ENCODE measurements at regions not wholly inside any gene's neighbourhood (a gene's known extent, or its start where the extent isn't known, plus 50 kb on each side); places are given as distances from the start of the nearest gene placed in this dataset.

GRCh38 chr4:148868191-148868590 is 426.0 kb upstream of the NR3C2 start (continued):
- TF ChIP-seq REST (IDR thresholded peaks at IDR 0.05; ENCODE audit: low read depth, low read length) (no peak), SMC3 (IDR thresholded peaks at IDR 0.05; ENCODE audit: borderline replicate concordance, low read length) (no peak), ZNF207 (IDR thresholded peaks at IDR 0.05; ENCODE audit: borderline replicate concordance) (no peak), SMAD5 (IDR thresholded peaks at IDR 0.05; ENCODE audit: low read depth) (no peak), BMI1 (IDR thresholded peaks at IDR 0.05; ENCODE audit: borderline replicate concordance) (no peak), NR2C2 (IDR thresholded peaks at IDR 0.05; ENCODE audit: borderline replicate concordance, control insufficient read depth, insufficient read length, low read depth) (no peak)

- H3K27me3 ChIP-seq (replicated peaks in 1 of 2; ENCODE audit: control insufficient read depth in 2 of 2, insufficient read depth in 2 of 2, low read length in 1 of 2): no peaks in the 10 kb centered on the region
- CTCF ChIA-PET: no interaction called here
- SMC1A ChIA-PET (ENCODE audit: uncharacterized antibody, unreplicated experiment): no interaction called here
Measured at GRCh38 chr4:148866666-148867065, 424.5 kb upstream of the NR3C2 start.

More at GRCh38 chr4:148866666-148867065, 424.5 kb upstream of the NR3C2 start:
- no peaks in the 10 kb centered on the region for H3K9me3 ChIP-seq (replicated peaks; ENCODE audit: control insufficient read depth, insufficient read depth, low read length)
- H3K36me3 ChIP-seq (ENCODE audit: control insufficient read depth in 2 of 2, insufficient read depth in 2 of 2, low read length in 1 of 2): no peaks in the 10 kb centered on the region
- RAD21 ChIA-PET (ENCODE audit: unreplicated experiment): no interaction called here
- ATAC-seq: no peak
- no peak overlapping the region for H3K4me2 ChIP-seq (ENCODE audit: control insufficient read depth, insufficient read depth)
- H2AFZ ChIP-seq (ENCODE audit: control insufficient read depth, low read depth, low read length): no peak overlapping the region
- BruUV-seq (replicated peaks): no TSS peak
- DNase-seq (ENCODE audit: low read depth, low spot score): no peak
- no peaks in the 10 kb centered on the region for H3K79me2 ChIP-seq (ENCODE audit: control insufficient read depth, insufficient read depth, low read length)
- no peak for FAIRE-seq
- no peak overlapping the region for H3K27ac ChIP-seq (ENCODE audit: control insufficient read depth, insufficient read depth)
- no peak overlapping the region for H3K4me3 ChIP-seq
- 14% methylated on average over 3 of the region's 3 CpGs for WGBS (ENCODE audit: insufficient coverage, insufficient replicate concordance, low lambda C conversion rate, missing lambda C conversion rate)
- TF ChIP-seq PAX8 (IDR thresholded peaks at IDR 0.05): no peak
- no peak for TF ChIP-seq SKIL (IDR thresholded peaks at IDR 0.05; ENCODE audit: low read depth, poor library complexity, severe bottlenecking)
- TF ChIP-seq TBL1XR1 (IDR thresholded peaks at IDR 0.05; ENCODE audit: low read depth, low read length): no peak
- TF ChIP-seq SMAD5 (IDR thresholded peaks at IDR 0.05; ENCODE audit: low read depth): no peak
- no peak for TF ChIP-seq EGR1 (IDR thresholded peaks at IDR 0.05; ENCODE audit: borderline replicate concordance in 1 of 2, low read depth in 2 of 2, low read length in 2 of 2)
- no peaks in the 10 kb centered on the region for H4K20me1 ChIP-seq (ENCODE audit: control insufficient read depth, insufficient read depth)
- POLR2A ChIA-PET: no interaction called here
- H3K9ac ChIP-seq (ENCODE audit: control insufficient read depth, insufficient read depth, low read length): no peak overlapping the region
- in situ Hi-C loops (cut with MboI): no loop called here
- intact Hi-C loops (cut with micrococcal nuclease; ENCODE audit: unreplicated experiment): no loop called here
- no peaks in the 10 kb centered on the region for H3K4me1 ChIP-seq (ENCODE audit: control insufficient read depth, insufficient read depth, low read length)

Measured in GM12878 (cell line).